HG03108 (cell line): ENCODE measurements at regions not wholly inside any gene's neighbourhood (a gene's known extent, or its start where the extent isn't known, plus 50 kb on each side); places are given as distances from the start of the nearest gene placed in this dataset.
"Not testable (repeated sequence)": the region's sequence is repeated elsewhere in the genome, so short reads cannot be mapped to it uniquely, and the experiment has no call there.

ENCODE experiments used
- ATAC-seq: cut with Tn5 transposase; IDR thresholded peaks from one replicate; pipeline ENCODE4 v1.9.1; 2021; ENCODE audit warnings: moderate library complexity; ENCODE audit not compliant: unreplicated experiment

DNA sequence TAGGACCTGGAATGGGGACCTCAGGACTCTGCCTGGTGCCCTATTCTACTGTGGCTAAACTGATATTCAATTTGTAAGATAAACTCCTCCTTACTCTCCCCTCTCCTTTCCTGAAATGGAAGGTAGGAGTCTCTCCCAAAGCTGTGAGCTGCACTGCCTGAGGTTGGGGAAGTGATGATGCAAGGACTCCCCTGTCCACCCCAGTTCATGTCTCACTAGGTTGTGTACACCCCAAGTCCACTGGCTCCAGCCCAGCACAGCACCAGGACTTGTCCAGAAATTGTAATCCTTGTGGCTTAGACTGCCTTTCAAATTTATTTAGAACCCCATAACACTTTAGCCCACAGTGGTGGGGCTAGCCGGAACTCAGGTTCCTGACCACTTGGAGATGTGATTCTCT, 247.2 kb upstream of the CTBP2 start:
- ATAC-seq: no peak

DNA sequence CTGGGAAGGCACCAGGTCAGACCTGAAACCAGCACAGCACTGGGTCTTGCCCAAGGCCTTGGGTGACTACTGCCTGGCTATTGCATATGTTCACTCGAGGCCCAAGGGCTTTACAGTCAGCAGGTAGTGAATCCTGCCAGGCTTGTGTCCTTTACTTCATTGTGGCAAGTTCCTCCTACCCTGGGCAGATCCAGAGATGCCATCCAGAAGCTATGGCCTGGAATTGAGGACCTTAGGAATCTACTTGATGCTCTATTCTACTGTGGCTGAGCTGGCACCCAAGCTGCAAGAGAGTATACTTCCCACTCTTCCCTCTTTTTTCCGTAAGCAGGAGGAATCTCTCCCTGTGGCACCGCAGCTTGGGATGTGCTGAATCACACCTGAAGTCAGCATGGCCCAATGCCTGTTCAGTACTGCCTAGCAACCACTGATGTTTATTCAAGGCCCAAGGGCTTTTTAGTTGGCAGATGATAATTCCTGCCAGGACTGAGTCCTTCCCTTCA, 246.7 kb upstream of the CTBP2 start:
- ATAC-seq: no peak

GRCh38 chr10:125404902-125405301, 244.5 kb upstream of the CTBP2 start:
- not testable (repeated sequence) for ATAC-seq

DNA sequence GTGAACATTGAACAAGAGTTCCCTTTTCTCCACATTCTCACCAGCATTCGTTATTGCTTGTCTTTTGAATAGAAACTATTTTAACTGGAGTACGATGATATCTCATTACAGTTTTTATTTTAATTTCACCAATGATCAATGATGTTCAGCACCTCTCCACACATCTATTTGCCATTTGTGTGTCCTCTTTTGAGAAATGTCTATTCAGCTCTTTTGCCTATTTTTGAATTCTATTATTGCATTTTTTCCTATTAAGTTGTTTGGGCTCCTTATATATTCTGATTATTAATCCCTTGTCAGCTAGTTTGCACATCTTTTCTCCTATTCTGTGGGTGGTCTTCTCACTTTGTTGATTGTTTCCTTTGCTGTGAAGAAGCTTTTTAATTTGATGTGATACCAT, 241.1 kb upstream of the CTBP2 start:
- ATAC-seq: no peak

GRCh38 chr10:125399289-125399688, 238.9 kb upstream of the CTBP2 start:
- no peak for ATAC-seq

- ATAC-seq: no peak
Observed at GRCh38 chr10:125398270-125398669, 237.9 kb upstream of the CTBP2 start.

DNA sequence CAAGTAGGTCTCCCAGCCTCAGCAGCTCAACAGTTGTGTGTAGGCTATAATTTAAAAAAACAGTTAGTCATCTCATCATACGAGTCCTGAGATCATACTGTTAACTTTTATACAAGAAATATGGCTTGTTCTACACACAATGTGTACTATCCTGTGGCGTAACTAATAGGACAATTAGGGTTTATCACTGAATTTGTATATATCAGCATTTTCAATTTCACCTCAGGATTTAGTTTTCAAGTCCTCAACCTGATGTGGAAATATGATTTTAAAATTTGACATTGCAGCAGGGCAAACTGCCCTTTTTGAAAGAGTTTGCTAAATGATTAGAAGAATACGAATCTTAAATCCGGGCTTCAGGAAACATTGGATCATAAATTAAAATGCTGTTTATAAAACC, 237.2 kb upstream of the CTBP2 start:
- ATAC-seq: no peak

GRCh38 chr10:125396676-125397075, 236.3 kb upstream of the CTBP2 start:
- ATAC-seq: no peak

DNA sequence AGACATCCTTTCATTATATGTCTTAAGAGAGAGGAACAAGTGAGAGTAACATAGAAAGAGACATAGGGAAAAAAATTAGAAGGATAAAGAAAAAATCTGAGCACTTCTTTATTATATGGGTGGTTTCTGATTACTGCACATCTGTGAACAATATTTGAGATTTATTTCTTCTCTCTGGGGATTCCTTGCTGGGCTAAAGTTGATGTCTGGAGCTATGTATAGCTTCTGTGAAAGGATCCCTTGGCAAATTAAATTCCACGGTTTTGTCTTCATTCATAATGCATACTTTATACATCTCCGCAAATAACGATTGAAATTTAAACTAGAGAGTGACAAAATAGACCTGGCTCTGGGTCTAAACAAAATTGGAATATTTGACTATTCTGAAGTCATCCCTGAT, 232.2 kb upstream of the CTBP2 start:
- ATAC-seq: no peak

DNA sequence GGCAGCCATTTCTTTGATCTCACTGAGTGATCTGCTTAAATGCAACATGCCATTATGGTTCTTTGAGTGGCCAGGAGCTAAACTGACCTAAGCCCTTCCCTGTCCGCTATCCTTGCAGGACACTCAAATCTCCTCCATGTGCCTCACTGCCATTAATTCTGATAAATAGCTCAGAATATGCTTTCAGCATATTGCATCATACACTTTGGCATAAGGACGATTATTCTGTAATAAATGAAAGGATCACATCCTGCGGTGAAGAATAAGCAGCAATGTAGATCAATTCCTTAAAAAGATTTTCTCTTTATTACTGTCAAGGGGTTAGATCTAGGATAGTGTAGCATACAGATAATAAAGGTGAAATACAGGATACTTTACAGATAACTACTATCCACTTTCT, 231.8 kb upstream of the CTBP2 start:
- no peak for ATAC-seq

- ATAC-seq: no peak
Observed at GRCh38 chr10:125389648-125390047, 229.3 kb upstream of the CTBP2 start.

GRCh38 chr10:125379592-125379991, 219.2 kb upstream of the CTBP2 start:
- ATAC-seq: no peak

DNA sequence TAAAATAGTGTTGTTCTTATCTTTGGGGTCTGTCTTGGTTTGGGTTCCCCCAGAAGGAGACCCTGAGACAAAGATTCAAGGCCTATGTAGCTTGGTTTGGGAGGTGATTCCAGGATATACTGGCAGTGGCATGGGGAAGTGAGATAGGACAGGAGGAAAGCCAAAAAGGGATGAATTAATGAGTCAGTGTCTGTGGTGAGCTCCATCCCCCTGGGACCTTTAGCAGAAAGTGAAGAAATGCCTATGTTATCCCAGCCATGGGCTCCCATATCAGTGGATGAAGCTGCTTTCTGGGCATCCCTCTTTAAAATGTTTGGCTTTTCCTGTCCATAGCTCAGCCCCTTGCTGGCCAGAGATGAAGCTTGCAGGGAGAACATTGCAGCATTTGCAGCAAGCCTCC, 217.0 kb upstream of the CTBP2 start:
- ATAC-seq: no peak

GRCh38 chr10:125375210-125375609, 214.8 kb upstream of the CTBP2 start:
- no peak for ATAC-seq

- no peak for ATAC-seq
Observed at GRCh38 chr10:125373546-125373945, 213.2 kb upstream of the CTBP2 start.

DNA sequence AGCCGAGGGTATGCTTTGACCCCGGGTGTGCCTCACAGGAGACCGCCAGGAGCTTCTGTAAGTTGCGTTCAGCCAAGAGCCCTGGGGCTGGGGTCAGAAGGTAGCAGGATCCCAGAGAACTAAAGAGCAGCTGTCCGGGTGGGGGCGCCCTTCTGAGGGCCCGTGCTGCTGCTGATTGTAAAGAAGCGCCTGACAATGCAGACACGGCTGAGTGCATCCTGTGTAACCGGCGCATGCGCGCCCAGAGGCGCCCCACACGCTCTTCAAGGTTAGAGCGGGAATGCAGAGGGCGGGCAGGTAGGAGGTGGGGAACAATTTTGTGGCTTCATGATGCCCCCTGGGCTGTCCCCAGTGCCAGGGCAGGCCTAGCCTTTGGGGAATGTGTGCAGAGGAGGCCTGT, 210.2 kb upstream of the CTBP2 start:
- ATAC-seq: no peak

- ATAC-seq: no peak
Observed at GRCh38 chr10:125369382-125370326, 209.3 kb upstream of the CTBP2 start.

DNA sequence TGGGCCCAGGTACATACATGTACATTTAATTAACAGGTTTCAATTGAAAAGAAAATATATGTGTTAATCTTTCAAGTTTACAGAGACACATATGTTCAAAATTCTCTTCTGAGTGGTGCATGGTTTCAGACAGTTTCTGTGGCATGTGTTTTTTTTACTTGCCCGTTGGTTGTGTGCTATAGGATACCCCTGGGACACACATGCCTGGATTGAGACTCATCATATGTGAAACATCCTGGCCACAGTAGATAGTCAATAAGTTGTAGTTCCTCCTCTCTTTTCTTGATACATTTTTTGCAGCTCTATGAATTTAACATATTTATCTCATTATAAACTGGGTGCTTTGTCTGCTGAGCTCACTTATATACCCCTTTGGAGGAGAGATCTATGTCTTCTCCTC, 207.8 kb upstream of the CTBP2 start:
- no peak for ATAC-seq

DNA sequence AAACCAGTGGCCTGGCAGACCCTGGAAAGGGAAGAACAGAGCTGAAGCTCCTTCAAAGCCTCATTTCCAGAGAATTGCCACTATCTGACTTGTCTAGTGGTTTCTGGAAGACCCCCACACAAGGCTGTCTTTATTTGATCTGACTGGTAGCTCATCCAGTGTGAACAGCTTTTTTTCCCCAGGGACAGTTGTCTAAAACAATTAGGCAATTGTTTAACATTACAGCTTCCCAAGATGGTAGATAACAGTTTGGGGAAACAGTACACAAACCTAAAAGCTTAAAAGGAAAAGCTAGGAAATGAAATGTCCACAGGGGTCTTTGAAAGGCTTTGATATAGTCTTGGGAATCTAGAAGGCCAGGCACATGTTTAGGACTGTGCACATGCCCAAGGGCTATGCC, 203.4 kb upstream of the CTBP2 start:
- ATAC-seq: no peak

DNA sequence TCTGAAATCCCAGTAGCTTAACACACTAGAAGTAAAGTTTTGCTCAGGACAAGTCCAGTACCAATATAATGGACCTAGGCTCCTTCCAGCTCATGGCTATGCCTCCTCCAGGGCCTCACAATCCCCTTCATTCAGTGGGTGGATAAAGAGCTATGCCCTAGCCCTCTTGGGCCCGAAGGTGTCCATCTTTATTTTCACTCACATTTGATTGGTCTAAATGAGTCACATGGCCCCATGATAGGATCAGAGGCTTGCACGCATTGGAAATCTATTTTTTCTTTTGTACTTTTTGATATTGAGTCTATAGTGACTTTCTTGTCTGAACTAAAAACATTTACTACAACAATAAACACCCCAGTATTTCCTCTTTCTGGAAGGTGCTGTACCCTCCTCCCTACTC, 202.6 kb upstream of the CTBP2 start:
- no peak for ATAC-seq

GRCh38 chr10:125359401-125359800, 199.0 kb upstream of the CTBP2 start:
- no peak for ATAC-seq

DNA sequence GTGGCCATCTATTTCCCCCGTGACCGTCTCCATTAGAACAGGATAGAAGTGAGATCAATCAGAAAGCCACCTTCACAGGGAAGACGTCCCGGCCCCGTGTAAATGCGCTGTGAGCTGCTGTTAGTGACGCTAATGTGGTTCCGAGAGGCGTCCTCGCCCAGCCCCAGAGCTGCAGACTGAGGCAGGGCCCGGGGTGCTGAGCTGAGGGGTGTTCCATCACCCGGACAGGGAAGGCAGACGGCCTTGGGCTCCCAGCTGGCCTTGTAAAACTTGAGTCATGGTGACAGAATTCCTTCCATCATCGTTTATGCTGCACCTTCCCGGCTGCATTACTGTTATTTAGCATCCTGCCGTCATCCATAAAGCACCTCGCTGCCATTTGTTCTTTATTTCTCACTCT, 195.3 kb upstream of the CTBP2 start:
- ATAC-seq: no peak

DNA sequence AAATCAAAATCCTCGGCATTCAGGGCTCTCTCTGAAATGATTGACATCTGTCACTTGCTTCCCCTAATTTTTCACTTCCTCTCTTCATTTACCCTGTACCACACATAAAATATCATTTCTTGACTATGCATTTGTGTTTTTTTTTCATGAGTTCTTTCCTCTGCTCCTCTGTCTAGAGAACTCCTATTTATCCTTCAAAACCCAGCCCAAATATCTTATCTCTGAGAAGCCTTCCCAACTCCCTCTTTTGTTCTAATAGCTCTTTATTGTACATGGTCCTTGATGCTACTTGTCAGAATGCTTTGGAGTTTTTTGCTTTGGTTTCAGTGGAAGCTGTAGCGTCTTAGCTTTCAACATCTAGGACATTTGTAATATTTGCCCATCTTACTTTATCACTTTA, 190.2 kb upstream of the CTBP2 start:
- no peak for ATAC-seq
